Right lobe of liver (tissue), 6 donors: ENCODE measurements at regions not wholly inside any gene's neighbourhood (a gene's known extent, or its start where the extent isn't known, plus 50 kb on each side); places are given as distances from the start of the nearest gene placed in this dataset.

Experiments used
- ATAC-seq, 4 donors: fragments of 200-7000 bp; cut with Tn5 transposase; one replicate each; pipeline ENCODE4 v1.9.1; 2020; ENCODE audit warnings: mild to moderate bottlenecking in 4 of 4, moderate library complexity in 4 of 4
- DNase-seq, 3 donors: peaks; one replicate each; pipeline ENCODE4 v3.0.0-alpha.2; 2020
- H3K27ac ChIP-seq, 3 donors: fragments of 200-600 bp; one replicate each; pipeline ENCODE4 v1.8.0; 2022
- H3K27me3 ChIP-seq, 2 donors: fragments of 200-600 bp; one replicate each; pipeline ENCODE4 v1.8.0; 2022
- H3K36me3 ChIP-seq, 4 donors: fragments of 200-600 bp; sonication (generic) in 1 of 4; one replicate each; pipeline versions ENCODE4 v1.5.1 to v1.8.0; 2017 to 2022; ENCODE audit warnings: control low read depth in 1 of 4
- H3K4me1 ChIP-seq, 4 donors: fragments of 200-600 bp; sonication (generic) in 1 of 4; one replicate each; pipeline versions ENCODE4 v1.5.1 to v1.8.0; 2017 to 2022; ENCODE audit warnings: control low read depth in 1 of 4
- H3K4me3 ChIP-seq, 3 donors: fragments of 200-600 bp; one replicate each; pipeline ENCODE4 v1.8.0; 2022
- H3K9me3 ChIP-seq, 4 donors: fragments of 200-600 bp; sonication (generic) in 1 of 4; one replicate each; pipeline versions ENCODE4 v1.5.1 to v1.8.0; 2017 to 2022; ENCODE audit warnings: control low read depth in 1 of 4
- POLR2A ChIP-seq: fragments of 450-650 bp; IDR thresholded peaks from one replicate; pipeline ENCODE4 v1.6.1; 2017; ENCODE audit warnings: antibody characterized with exemption, mild to moderate bottlenecking
- WGBS: methylation state at CpG from one replicate; pipeline ENCODE4 v1.1.6; 2018; ENCODE audit warnings: low coverage, low lambda C conversion rate; ENCODE audit not compliant: insufficient coverage; ENCODE audit errors: missing lambda C conversion rate; 5-methylcytosine and 5-hydroxymethylcytosine counted together
- intact Hi-C, 2 donors: fragments of 100-400 bp; cut with DNase I; formaldehyde crosslinking; loops; one replicate each; pipeline versions ENCODE4 v1.11.2 to v1.14.1; 2022
- TF ChIP-seq, protein P1 (sequence below), 4 donors: fragments of 200-600 bp in 3 of 4; fragments of 450-650 bp in 1 of 4; IDR thresholded peaks; one replicate each; pipeline versions ENCODE4 v1.5.1 to v1.8.0; 2016 to 2022; ENCODE audit warnings: antibody characterized with exemption in 4 of 4, mild to moderate bottlenecking in 2 of 4
- donor health status: DM: no; HTN: yes; CAD: no.
- donor health status: DM: no; HTN: no; CAD: no.
- donor health status: DM: no; HTN: no; CAD: no.
- donor health status: DM: no; HTN: yes; CAD: no.
- donor health status: DM: no; HTN: yes; CAD: no.

DNA sequence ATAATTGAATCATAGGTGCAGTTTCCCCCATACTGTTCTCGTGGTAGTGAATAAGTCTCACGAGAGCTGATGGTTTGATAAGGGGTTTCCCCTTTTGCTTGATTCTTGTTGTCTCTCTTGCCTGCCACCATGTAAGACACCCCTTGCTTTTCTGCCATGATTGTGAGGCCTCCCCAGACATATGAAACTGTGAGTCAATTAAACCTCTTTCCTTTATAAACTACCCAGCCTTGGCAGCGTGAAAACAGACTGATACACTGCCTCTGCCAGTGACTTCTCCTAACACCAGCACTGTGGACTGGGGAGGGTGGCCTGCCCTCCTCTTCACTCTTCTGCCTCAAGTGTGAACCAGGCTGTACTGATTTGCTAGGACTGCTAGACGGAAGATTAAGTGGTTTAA, 108.6 kb downstream of the RAB11FIP2 start:
- Histone ChIP-seq H3K36me3 (no peaks in the 10 kb centered on the region), H3K4me3 (no peak overlapping the region), H3K9me3 (no peaks in the 10 kb centered on the region), H3K4me1 (no peaks in the 10 kb centered on the region), H3K27me3 (no peaks in the 10 kb centered on the region), H3K27ac (no peak overlapping the region)
- WGBS: 61% methylated on average over 4 of the region's 4 CpGs
- DNase-seq: no peak
- no peak for TF ChIP-seq POLR2A
- TF ChIP-seq, protein P1, sequence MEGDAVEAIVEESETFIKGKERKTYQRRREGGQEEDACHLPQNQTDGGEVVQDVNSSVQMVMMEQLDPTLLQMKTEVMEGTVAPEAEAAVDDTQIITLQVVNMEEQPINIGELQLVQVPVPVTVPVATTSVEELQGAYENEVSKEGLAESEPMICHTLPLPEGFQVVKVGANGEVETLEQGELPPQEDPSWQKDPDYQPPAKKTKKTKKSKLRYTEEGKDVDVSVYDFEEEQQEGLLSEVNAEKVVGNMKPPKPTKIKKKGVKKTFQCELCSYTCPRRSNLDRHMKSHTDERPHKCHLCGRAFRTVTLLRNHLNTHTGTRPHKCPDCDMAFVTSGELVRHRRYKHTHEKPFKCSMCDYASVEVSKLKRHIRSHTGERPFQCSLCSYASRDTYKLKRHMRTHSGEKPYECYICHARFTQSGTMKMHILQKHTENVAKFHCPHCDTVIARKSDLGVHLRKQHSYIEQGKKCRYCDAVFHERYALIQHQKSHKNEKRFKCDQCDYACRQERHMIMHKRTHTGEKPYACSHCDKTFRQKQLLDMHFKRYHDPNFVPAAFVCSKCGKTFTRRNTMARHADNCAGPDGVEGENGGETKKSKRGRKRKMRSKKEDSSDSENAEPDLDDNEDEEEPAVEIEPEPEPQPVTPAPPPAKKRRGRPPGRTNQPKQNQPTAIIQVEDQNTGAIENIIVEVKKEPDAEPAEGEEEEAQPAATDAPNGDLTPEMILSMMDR (IDR thresholded peaks at IDR 0.05): no peak
- intact Hi-C loops: no loop called here
- no peak for ATAC-seq

DNA sequence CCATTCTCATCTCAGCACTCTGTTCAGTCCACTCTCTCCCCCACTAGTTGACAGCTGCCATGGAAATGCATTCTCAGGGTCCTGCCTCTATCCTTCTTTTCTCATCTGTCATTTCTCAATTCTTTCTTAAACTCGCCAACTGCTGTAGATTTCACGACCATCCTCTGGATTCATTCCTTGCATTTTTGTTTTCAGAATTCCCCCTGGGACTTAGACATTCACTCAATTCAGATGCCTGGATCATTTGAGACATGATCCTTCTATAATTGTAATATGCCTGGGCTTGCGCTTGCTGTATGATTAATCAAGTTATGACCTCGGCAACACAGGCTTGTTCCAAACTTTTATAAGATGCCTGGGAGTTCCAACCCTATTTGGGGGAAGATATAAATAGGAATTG, 104.5 kb downstream of the RAB11FIP2 start:
- TF ChIP-seq, protein P1 (IDR thresholded peaks at IDR 0.05): no peak
- no peak for TF ChIP-seq POLR2A
- ATAC-seq: no peak
- no peak overlapping the region for H3K27ac ChIP-seq
- 41% methylated on average over 4 of the region's 4 CpGs for WGBS
- H3K4me1 ChIP-seq: no peaks in the 10 kb centered on the region
- H3K9me3 ChIP-seq: no peaks in the 10 kb centered on the region
- intact Hi-C loops: no loop called here
- no peak overlapping the region for H3K4me3 ChIP-seq
- no peaks in the 10 kb centered on the region for H3K36me3 ChIP-seq
- DNase-seq: no peak
- H3K27me3 ChIP-seq: no peaks in the 10 kb centered on the region

DNA sequence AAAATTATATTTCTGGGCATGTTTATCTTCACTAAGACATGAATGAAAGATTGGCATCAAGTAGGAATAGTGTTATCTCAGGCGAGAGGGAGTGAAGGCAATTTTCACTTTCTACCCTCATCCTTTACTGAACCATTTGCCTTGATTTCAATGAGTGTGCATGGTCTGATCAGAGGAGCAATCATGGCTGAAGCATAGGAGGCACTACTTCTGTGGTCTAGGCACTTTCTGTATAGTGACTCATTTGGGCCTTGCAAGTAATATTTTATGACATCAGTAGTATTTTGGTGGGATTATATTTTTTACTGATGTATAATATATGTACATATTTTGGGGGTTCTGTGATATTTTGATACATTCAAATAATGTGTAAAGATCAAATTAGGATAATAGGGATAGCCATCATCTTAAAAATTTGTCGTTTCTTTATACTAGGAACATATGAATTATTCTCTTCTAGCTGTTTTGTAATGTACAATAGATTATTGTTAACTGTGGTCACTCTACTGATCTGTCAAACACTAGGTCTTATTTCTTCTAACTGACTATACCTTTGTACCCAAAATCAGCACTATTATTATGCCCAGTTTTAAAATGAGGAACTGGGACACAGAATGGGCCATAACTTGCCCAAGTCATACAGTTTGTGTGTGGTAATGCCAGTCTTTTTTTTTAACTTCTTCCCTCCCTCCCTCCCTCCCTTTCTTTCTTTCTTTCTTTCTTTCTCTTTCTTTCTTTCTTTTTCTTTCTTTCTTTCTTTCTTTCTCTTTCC, 101.9 kb downstream of the RAB11FIP2 start:
- ATAC-seq (no peak), DNase-seq (no peak)
- Histone ChIP-seq H3K4me3 (no peak overlapping the region), H3K4me1 (no peaks in the 10 kb centered on the region), H3K36me3 (no peaks in the 10 kb centered on the region), H3K9me3 (no peaks in the 10 kb centered on the region), H3K27me3 (no peaks in the 10 kb centered on the region), H3K27ac (no peak overlapping the region)
- intact Hi-C loops: no loop called here
- TF ChIP-seq POLR2A: no peak
- TF ChIP-seq, protein P1 (IDR thresholded peaks at IDR 0.05): no peak
- 43% methylated on average over 2 of the region's 2 CpGs for WGBS

DNA sequence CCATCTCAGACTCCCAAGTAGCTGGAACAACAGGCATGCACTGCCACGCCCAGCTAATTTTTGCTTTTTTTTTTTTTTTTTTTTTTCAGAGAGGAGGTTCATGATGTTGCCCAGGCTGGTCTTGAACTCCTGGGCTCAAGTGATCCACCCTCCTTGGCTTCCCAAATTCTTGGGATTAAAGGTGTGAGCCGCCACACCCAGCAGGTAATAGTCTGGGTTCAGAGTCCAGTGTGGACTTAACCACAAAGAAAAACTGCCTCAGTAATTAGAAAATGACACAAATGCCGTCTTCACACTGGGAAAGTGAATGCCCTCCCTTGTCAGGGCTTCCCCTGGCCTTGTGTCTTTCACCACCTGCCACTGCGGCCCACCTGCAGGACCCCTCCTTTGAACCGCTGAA, 101.1 kb downstream of the RAB11FIP2 start:
- 65% methylated on average over 4 of the region's 5 CpGs for WGBS
- DNase-seq (no peak), ATAC-seq (no peak)
- H3K4me1 ChIP-seq: no peaks in the 10 kb centered on the region
- no peaks in the 10 kb centered on the region for H3K9me3 ChIP-seq
- no peaks in the 10 kb centered on the region for H3K36me3 ChIP-seq
- H3K27me3 ChIP-seq: no peaks in the 10 kb centered on the region
- no peak overlapping the region for H3K4me3 ChIP-seq
- intact Hi-C loops: no loop called here
- H3K27ac ChIP-seq: no peak overlapping the region
- TF ChIP-seq, protein P1 (IDR thresholded peaks at IDR 0.05): no peak
- no peak for TF ChIP-seq POLR2A
